ENCODE measurements at regions not wholly inside any gene's neighbourhood (a gene's known extent, or its start where the extent isn't known, plus 50 kb on each side); places are given as distances from the start of the nearest gene placed in this dataset.

DNA sequence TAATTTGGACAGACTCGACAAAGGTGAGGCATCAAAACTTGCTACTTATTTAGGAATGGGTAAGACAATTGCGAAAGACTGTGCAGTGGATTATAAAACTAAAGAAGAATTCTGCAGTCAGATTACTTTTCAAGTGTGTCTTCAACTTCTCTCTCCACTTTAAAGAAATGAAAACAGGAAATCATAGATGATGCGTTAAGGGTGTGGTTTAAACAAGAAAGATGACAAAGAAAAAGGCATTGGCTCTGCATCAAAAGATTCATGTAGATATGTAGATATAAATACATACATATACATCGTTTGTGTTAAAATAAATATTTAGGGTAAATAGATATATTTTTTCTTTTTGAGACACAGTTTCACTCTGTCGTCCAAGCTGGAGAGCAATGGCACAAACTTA is 74.6 kb upstream of the PARP11 start:
- no peak for DNase-seq

- DNase-seq, result no peak
Observed at GRCh38 chr12:3945671-3946070, 72.5 kb upstream of the PARP11 start.

GRCh38 chr12:3944620-3945019 is 71.4 kb upstream of the PARP11 start:
- DNase-seq, result no peak

DNA sequence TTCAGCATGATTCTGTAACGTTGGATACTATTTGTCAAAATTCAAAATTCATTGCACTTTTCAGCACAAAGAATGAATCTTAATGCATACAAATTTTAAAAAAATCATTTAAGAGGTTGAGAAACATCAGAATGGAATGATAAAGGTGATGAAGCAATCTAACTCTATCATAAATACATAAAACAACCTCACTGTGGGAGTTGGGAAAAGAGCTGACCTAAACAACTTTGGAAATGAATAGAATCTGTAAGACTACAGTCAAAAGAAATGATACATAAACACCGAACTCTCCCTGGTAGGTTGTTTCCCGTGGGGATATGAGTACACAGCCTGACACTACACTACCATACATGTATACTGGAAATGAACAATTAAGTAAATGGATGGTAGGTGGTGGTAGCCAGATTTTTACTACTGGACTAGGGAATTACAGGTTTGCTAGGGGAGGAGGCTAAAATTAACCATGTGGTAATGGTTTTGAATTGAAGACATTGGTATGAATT is 64.9 kb upstream of the PARP11 start:
- no peak for DNase-seq

DNA sequence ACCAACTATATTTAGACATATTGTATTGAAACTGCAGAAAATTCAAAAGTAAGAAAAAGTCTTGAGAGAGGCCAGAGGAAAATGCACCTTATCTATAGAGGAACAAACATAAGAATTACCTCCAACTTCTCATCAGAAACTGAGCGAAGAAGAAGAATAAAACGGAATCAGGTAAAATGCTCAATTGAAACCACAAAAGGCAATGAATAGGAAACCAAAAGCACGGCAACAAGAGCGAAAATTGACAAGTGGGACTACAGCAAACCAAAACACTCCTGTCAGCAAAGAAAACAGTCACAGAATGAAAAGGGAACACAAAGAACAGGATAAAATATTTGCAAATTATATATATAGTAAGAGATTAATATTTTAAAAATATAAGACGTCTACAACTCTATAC is 61.9 kb upstream of the PARP11 start:
- no peak for DNase-seq

- DNase-seq, result no peak
Observed at GRCh38 chr12:3933819-3934192, 60.6 kb upstream of the PARP11 start.

DNA sequence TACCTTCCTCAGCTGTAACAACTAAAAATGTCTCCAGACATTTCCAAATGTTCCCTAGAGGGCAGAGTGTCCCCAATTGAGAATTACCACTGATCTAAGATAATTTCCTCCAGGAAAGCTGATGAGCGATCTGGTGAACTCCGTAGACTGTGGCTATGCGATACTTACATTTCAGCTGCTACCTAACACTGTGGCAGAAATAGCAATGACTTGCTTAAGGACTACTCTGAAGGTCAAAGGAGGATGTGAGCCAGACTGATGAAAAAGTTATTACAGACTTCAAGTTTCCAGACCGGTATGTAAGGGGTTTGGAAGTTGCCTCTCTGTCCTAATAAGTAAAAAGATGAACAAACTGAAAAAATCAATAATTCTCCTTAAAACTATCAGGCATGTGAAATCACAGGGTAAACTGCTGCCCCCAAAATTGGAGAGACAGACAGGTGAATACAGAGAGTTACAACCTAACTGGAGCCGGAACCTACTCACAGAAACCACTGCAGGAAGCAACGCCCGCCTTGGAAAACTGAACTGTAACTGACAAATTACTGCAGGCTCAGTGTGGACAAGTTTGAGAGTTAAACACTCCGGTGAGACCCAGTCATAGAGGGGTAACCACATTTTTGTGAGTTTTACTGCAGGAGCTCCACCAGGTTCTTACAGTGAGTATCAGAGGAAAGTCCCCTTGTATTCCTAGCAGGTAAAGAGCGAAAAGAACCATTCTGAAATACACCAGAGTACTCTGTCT is 60.0 kb upstream of the PARP11 start:
- DNase-seq, result no peak

DNA sequence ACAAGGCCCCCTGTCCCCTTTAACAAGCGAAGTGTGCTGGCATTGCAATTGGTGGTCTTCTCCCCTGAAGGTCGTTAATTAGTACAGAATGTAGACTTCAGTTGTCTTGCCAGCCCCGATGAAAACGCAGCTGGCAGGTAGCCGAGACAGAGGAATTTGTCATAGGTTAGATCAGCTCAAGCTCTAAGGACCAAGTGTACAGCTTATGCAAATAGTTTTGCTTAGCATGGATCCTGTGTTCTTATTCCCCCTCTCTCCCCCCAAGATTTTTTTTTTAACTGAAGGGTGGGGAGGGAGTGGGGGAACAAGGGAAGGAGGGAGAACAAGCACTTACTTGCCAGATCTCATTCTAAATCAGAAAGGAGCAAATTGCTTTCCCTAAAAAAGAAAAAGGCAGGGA is 58.6 kb upstream of the PARP11 start:
- DNase-seq, result no peak

- no peak for DNase-seq
Observed at GRCh38 chr12:3931206-3931605, 58.0 kb upstream of the PARP11 start.

- DNase-seq, result no peak
Observed at GRCh38 chr12:3929875-3930615, 56.8 kb upstream of the PARP11 start.

- no peak for DNase-seq
Observed at GRCh38 chr12:3928538-3929184, 55.5 kb upstream of the PARP11 start.

- DNase-seq, result no peak
Observed at GRCh38 chr12:3925621-3926020, 52.4 kb upstream of the PARP11 start.

DNA sequence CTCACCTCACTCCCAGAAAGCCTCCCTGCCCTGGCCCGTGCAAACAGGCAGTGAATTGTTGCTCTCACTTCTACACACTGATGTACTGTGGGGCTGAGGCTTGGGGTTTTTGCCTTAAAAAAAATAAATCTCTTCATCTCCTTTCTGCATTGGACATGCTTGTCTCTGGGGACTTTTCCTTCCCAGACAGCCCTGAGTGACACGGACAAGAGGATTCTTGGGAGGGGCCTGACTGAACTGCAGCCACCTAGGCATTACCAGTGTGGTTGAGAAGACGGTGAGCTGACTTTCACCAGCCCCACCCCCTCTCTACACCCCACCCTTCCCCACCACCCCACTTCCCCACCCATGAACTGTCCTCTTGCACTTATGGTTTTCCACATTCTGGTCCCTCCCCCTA is 51.6 kb upstream of the PARP11 start:
- DNase-seq, result no peak

DNA sequence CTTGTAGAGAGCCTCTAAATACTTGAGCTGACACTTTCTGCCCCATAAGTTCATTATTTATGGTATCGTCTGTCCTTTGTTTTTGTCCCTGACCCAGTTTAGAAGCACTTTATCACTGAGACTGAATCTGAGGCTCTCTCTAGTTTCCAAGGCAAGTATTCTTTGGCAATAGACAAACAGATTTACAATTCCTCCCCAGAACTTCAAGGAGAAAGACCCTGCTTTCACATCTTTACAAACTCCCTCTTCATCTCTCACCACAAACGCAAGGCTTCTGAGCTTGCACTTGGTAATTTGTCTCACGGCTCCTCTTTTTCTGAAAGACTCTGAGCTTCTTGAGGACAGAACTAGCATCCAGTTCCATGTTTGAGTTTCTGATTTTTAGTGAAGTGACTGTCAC is 49.8 kb upstream of the PARP11 start:
- no peak for DNase-seq

Data from NCI-H2081 (cell line).